Fibroblast of skin of right quadriceps (primary cell): ENCODE measurements at regions not wholly inside any gene's neighbourhood (a gene's known extent, or its start where the extent isn't known, plus 50 kb on each side); places are given as distances from the start of the nearest gene placed in this dataset.
A peak's percentile ranks its signal among the peaks of the same experiment; 100 is the strongest.

ENCODE experiments used
- DNase-seq: peaks from one replicate; pipeline ENCODE4 v3.0.0-alpha.2; 2013

DNA sequence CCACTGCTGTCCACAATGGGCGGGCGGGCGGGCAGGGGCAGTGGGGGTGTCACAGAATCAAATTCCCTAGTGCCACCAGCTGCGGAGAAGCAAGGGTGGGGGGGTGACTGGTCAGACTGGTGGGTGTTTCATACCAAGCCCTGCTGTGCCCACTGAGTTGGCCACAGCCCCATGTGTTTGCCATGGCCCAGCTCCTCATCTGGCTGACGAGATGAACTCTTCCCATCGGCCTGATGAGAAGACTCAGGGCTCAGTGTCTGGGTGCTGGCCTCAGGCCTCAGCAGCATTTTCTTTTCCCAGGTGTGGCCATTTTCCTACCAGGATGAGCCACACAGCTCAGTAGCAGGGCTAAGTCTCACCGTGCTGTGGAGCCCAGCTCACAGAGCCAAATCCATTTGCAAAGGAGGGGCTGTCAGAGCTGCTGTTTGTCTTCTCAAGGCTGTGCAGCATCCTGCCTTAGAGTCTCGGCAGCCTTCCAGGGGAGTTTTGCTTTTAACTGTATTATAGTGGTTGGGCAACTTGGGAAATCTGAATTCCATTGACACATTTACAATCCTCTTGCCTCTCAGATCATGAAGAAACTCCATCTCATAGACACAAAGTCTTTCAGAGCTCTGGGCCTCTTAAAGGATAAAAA lies 176.8 kb downstream of the ABHD5 start:
- peak; percentile 89 for DNase-seq

DNA sequence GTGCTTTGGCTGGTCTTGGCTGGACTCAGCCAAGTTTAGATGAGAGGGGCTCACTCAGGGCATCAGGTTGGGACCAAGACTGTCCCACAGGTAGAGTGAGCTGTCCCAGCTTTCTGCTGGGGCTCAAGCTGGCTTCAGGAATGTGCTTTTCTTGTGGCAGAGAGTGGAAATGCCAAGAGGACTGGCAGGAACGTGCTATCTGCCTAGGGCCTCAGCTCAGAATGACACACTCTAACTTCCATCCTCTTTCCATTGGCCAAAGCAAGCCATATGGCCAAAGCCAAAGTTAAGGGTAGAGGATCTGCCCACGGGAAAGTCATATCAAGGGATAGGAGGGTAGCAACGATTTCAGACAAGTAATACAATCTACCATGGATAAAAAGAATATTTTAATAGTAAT lies 178.8 kb downstream of the ABHD5 start:
- DNase-seq = no peak

DNA sequence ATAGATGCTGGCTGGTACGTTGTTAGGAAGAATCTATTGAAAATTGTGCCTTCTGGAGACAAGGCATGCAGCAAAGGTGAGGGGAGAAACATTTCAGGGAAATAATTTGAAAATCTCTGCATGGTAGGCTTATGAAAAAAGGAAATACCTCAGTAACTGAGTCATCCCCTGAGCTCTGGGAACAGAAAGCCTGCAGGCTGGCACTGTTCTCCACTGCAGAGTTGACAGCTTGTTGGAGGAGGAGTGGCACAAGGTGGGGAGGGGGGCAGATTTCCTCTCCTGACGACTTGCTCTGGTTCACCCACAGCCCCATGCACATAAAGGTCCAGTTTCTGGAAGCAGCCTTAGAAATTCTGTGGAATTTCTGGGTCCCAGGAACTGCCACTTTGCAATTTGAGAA lies 179.4 kb downstream of the ABHD5 start:
- DNase-seq = peak; percentile 72

DNA sequence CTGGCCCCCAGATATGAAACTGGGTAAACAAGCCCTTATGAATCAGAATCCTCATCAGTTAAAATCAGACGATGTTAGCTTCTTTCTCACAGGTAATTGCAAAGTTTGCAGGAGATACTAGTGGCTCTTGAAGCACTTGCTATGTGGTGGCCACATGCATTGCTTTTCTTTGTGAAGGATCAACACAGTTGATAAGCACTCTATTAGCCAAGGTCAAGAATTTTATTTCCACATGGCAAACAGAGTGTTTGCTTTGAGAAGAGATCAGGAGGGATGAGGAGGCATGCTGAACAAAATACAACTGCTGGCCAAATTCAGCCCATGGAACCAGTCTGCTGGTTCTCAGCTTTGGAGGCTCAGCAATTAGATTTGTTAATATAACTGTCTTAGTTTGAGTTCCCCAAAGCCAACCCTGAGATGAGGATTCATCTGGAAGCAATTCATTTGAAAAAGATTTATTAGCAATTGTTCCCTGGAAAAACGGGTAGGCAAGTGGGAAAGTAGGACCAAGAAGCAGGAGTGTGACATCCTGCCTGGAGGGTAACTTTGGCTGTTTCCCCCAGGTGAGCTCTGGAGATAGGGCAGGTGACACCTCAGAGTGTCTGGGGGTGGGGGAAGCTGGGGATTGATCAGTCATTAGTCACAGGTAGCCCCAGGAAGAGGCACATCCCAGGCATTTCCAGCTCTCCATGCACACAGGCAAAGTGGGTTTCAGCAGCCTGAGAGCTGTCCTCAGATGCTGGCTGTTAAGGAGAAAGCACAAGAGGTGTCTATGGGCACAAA lies 180.3 kb downstream of the ABHD5 start:
- peak; percentile 17 for DNase-seq

DNA sequence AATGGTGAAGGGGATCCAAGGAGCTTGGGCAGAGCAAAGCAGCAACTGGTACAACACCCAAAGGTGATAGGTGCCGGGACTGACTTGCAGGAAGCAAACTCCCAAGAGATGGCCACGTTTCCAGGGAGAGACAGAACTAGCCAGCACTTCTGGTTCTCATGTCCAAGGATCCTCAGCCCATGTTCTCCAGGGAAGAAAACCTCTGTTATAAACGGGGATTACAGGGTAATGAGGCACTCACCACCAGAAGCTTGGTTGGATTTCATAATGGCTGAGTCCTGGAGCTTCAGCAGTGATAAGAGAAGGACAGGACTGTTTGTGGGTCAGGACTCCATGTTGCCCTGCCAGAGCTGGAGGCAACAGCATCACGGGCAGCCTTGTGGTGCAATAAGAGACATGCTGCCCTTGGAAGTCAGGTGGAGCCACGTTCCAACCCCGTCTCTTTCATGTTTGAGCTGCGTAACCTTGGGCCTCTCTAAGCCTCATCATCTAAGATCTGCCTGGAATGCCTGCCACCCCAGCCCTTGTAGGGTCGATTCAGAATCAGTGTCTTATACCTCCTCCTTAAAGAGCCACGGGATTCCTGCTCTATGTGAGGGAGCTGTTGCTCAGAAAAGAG lies 181.0 kb downstream of the ABHD5 start:
- DNase-seq = no peak

DNA sequence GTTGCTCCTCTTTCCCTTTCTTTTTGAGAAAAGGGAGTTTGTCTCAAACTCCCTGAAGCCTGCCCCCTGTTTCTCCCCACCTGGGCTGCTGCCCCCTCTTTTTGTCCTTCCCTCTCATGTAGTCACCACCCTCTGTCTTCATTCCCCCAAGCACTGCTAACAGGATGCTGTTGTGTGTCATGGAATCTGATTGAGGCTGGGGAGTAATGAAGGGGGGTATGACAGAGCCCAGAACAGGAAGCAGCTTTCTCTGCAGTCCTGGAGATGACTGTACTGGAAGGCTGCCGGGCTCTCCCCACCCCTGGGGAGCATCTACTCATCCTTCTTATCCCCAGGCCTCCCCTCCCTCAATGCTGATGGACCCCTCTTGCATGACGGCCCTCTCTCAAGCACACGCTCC lies 181.6 kb downstream of the ABHD5 start:
- DNase-seq = peak; percentile 93

DNA sequence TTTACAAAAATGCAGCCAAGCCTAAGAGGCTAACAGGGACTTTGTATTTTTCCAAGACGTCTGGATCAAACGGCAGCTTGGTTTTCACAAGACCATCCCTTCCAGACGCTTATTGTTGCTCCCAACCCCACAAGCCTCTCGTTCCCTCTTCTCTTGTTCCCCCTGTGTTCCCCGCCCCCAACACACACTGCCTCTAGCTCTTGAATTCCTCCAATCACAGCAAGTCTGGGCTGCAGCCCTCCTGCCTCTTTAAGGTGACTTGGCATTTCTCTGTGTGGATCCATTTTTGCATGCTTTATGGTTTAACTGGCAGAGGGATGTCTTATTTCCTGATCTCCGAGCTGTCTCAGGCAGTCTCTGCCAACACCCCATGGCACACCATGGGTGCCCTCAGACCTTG lies 182.2 kb downstream of the ABHD5 start:
- peak; percentile 64 for DNase-seq

DNA sequence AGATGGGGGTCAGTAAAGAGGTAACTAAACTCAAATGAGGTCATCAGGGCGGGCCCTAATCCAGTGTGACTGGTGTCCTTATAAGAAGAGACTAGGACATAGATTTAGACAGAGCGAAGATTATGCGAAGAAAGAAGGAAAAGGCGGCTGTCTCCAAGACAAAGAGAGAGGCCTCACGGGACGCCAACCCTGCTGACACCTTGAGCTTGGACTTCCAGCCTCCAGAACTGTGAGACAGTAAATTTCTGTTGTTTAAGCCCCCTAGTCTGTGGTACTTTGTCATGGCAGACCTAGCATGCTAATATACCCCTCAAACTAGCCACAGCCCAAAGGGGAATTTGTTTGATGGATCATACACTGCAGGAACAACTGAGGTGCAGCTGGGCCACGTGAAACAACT lies 183.0 kb downstream of the ABHD5 start:
- DNase-seq = no peak

DNA sequence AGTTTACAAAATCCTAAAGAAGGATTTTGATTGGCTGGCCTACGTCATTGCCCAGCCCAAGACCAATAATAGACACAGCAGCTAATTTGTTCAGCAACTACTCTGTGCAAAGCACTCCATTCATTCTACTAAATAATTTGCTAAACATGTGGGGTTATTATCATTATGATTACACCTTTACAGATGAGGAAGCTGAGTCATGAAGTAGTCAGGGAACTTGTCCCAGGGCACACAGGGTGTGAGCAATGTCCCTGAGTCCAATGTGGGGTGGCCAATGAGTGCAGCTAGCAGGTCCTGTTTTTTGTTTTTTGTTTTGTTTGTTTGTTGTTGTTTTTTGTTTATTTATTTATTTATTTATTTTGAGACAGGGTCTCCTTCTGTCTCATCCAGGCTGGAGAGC lies 183.6 kb downstream of the ABHD5 start:
- no peak for DNase-seq

DNA sequence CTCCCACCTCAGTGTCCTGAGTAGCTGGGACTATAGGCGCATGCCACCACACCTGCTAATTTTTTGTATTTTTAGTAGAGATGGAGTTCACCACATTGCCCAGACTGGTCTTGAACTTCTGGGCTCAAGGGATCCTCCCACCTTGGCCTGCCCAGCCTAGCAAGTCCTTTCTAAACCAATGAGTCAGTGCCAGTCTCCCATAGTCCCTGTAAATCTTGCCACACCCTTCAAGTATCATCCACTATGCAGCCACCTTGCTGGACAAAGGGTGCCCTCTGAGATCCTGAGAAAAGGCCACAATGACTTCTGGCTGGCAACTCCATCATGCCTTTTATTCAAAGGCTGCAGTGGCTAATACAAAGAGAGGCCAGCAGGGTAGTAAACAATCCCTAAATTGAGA lies 184.0 kb downstream of the ABHD5 start:
- DNase-seq = no peak

DNA sequence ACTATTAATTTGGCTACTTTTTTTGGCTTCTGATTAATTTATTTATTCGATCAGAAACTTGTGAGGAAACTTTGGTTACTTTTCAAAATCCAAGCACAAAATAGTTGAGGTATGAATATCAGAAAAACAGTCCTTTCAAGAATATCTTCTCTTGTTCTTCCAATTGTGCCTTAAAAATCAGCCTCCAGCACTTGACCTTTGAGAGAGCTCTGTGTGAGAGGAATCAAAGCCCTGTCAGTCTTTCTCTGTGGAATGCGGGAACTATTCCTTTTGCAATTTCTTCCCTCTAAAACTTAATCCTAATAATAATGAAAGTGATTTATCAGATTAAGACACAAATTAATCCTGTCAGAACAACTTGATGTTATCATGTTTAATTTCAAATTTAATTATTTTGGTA lies 185.9 kb downstream of the ABHD5 start:
- no peak for DNase-seq

DNA sequence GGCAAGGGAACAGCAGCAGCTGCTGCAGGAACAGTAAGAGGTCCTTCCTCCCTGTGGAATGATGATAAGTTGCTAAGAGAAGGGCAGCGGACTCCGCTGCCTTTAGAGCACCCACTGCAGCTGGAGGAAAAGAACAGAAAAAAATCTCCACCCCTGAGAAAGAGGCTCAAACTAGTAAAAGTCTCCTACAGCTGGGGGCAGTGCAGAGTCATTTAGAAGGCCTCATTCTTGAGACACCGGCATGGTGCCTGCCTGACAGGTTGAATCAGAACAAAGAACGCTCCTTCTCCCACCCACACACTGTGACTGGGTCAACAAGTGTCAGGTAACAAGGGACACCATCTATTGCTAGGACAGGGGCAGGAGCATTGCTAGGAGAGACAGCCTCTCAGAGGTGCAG lies 188.4 kb downstream of the ABHD5 start:
- DNase-seq = no peak

DNA sequence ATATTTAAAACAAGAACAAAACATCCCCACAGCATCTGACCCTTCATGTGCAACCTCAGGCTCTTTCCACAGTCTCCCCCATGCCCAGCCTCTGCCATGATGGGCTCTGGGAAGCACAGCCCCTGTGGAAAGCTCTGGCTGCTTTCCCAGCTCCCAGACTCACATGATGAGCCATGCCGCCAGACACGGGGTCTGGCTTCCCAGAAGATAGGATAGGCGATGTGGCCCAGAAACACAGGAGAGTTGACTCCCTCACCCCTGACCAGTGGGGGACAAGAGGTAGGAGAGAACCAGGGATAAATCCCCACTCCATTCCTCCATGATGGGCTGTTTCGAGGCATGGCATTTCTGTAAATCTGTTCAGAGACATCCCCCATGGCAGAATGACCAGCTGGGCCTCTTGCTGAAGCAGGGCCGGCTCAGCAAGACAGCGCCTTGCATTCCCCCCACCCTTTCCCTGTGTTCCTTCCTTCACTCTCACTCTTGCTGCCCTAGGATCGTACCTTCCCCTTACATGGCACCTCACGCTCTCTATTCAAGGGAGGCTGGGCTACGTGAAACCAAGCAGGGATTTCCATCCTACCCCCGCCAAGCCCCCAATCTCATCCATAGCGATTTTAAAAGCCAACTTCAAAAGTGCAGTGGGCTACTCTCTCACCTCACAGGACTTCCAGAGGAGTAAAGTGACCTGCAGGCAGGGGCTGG lies 192.4 kb downstream of the ABHD5 start:
- DNase-seq = no peak

DNA sequence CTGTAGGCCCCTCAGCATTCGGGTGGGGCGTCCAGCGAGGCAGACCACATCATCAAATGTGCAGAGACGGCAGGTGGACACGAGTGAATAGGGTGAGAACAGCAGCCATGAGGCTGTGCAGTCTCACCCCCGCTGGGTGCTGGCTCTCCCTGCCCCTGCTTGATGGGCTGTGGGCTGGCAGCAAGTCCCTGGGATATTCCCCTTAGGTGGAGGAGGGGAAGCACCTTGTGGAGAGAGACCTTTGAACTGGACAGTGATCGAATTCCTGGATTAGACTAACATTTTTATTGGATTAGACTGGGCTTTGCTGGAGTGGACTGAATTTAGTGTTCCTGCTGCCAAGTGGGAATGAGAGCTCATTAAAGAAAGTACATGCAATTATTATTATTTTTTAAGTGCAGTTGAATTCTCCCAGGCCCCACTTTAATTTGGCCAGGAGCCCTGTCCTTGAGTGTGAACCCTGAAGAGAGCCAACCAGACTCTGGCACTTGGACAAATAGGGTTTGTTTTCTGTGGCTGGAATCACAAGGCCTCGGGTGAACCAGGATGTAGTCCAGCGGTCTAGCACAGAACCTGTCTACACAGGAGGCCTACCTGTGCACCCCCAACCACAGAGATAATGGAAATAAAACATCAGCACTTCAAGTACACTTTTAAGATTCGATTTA lies 193.1 kb downstream of the ABHD5 start:
- no peak for DNase-seq

DNA sequence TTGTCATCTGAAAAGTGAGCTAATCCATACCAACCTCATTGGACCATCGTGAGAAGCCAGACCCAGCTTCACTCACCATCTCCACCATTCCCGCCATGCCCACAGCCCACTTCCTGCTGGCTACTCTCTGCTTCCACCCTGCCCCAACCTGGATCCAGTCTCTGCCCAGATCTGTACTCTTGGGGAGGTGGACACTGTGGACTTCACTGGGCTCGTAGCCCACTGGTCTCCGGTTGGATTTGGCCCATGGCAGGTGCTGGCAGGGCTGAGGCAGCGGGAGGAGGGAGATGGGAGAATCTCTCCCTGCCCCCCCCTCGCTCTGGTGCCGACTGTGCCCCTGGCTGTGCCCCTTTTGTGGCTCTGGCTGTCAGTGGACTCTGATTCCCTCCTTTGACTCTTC lies 193.8 kb downstream of the ABHD5 start:
- DNase-seq = no peak

DNA sequence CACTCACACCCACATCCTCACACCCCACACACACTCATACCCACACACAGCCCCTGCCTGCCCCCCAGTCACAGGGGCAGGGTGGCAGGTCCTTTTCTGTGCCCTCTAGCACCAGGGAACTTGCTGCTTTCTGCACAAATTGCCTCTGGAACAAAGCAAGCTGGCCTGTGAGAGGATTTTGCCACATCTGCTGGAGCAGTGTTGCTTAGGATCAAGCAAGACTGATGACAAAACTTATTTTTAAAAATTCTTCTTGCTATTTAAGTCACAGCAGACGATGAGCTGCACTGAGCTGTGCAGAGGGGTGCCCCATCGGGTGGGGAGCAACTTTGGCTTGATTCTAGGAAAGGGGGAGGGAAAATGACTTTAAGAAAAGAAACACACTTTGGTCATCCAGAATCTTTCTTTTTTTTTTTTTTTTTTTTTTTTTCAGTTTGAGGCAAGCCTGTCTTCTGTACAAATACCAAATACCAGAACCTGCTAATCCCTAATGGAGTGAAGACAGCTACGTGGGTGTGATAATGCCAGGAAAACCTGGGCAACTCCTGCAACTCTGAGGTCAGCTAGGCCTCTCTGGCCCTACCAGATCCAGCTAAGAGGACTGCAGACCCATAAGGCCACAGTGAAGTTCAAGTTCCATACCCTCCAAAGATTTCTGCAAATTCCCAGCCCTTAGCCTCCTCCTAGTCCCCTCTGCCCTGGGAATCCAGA lies 195.3 kb downstream of the ABHD5 start:
- no peak for DNase-seq

DNA sequence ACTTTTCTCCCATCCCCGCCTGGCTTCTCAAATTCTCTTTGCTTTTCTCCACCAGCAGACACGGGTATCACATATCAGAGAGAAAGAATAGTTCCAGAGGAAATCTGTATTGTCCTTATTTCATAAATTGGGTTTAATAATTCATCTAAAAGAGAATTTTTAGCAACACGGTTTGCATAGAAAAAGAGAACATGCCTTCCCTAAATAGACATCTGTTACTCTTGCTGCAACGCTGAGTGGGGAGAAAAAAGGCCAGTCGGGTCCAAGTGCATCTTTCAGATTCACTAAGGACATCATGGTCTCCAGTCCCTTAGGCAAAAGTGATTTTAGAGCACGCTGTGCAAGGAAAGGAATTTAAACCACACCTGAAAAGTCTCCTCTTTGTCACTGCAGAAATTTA lies 201.3 kb downstream of the ABHD5 start:
- DNase-seq = no peak

DNA sequence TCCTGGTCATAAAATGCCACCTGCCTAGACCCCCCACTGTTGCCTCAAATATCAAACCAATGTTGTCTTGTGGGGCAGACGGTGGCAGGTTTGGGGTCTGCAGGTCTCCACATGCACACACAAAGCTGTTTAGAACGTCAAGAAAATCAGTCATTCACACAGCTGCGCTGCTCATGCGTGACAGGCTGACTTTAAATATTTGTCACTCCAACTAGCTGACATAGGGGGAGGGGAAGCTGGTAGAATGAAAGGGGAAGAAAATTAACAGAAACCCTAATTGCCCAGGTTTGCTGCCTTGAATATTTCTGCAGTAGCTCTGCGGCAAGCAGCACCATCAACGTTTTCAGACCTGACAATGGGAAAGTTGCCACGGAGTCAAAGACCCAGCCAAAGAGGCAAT lies 201.8 kb downstream of the ABHD5 start:
- no peak for DNase-seq

DNA sequence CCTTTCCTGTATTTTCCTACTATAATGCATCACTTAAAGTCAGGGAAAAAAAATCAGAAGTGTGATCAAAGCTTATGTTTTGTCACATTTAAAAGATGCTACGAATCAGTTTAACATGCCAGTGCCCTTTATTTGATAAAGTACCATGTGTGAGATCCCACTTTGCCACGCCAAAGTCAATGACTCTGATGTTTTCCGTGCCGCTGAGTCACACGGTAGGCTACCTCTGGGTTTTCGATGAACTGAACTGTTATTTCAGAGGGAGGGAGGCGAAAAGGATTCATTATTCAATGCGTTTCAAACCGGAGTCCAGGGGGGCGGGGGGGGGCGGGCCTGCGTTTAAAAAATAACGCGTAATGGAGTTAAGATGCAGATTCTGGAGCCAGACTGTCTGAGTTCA lies 203.0 kb downstream of the ABHD5 start:
- DNase-seq = peak; percentile 7

DNA sequence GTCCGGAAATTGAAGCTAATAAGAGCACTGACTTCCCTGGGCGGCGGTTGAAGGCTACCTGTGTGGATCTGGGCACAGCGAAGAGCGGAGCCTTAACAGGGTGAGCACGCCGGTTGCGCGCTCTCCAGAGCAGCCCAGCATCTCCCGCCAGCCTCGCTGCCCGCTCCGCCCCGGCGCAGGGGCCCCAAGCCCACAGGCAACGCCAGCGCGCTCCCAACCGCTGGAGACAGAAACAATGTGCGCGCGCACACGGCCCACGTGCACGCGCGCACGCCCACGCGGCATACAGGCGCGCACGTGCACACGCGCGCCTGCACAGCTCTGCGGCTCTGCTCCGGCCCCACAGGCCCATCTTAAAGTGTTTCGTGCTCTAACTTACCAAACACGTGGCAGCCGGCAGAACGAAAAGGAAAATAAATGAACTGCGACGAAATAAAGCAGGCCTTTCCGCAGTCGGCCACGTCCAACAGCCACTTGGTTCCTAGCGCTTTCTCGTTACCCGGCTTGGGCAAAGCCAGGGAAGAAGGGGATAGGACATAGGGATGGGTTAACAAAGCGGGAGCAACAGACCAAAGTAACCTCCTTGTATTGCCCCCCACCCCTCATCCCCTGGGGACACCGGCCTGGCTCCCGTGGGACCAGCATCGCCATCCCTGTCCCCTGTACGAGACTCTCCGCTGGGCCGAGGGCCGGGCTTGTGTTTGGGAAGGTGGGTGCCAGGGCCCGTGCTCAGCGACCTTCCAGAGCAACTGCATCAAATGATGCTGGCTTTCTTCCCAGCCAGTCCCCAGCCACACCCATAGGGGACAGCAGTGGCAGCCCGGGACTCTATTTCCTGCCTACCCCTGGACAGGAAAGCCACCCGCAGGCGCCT lies 203.7 kb downstream of the ABHD5 start:
- DNase-seq = peak; percentile 79

DNA sequence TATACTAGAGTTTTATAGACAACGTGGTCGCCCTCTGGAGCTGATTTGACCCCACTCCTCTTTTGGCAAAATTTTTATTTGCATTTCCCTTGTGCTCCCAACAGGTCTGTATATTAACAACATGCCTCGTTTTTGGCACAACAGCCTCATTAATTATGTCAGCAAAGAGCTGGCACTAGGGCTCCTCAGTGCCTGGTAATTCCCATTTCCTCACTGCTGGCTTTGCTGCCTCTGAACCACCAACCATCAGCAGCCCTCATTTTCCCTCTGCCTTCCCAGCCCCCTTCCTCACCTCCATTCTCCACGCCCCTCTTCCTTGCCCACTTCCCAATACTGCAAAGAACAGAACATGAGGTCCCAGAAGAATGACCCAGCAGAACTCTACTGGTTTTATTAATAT lies 204.8 kb downstream of the ABHD5 start:
- DNase-seq = no peak

DNA sequence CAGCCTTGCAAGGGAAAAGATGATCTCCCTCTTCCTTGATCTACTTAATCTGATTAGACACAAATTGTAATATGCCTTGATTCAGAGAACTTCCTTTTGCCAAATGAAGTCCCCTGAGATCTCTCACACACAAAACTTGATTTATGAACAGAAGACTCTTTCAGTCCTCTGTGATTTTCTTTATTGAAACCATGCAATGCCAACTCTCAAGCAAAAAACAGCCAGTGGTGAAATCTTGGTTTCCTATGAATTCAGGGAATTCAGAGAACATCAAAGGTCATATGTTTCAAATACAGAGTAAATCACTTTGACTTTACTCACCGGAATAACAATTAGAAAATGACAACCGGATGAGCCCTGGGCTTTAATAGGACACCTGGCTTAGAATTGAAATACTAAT lies 211.7 kb downstream of the ABHD5 start:
- no peak for DNase-seq
